Upper lobe of right lung (tissue), 1 donor: ENCODE measurements at regions not wholly inside any gene's neighbourhood (a gene's known extent, or its start where the extent isn't known, plus 50 kb on each side); places are given as distances from the start of the nearest gene placed in this dataset.

ENCODE experiments used
- ATAC-seq: fragments of 200-7000 bp; cut with Tn5 transposase; one replicate; pipeline ENCODE4 v1.9.1; 2020; ENCODE audit warnings: mild to moderate bottlenecking, moderate library complexity
- DNase-seq: peaks from one replicate; pipeline ENCODE4 v3.0.0-alpha.2; 2020
- H3K27ac ChIP-seq: fragments of 200-600 bp; one replicate; pipeline ENCODE4 v1.8.0; 2022
- H3K27me3 ChIP-seq: fragments of 200-600 bp; one replicate; pipeline ENCODE4 v1.8.0; 2022; ENCODE audit warnings: mild to moderate bottlenecking
- H3K36me3 ChIP-seq: fragments of 200-600 bp; one replicate; pipeline ENCODE4 v1.8.0; 2022
- H3K4me1 ChIP-seq: fragments of 200-600 bp; one replicate; pipeline ENCODE4 v1.8.0; 2022
- H3K4me3 ChIP-seq: fragments of 200-600 bp; one replicate; pipeline ENCODE4 v1.8.0; 2022; ENCODE audit warnings: mild to moderate bottlenecking
- H3K9me3 ChIP-seq: fragments of 200-600 bp; one replicate; pipeline ENCODE4 v1.8.0; 2022
- CTCF ChIP-seq: fragments of 200-600 bp; IDR thresholded peaks from one replicate; pipeline ENCODE4 v1.8.0; 2022; ENCODE audit warnings: antibody characterized with exemption
- intact Hi-C: fragments of 100-400 bp; cut with DNase I; formaldehyde crosslinking; loops from one replicate; pipeline ENCODE4 v1.11.0; 2022
- donor health status: DM: no; HTN: yes; CAD: no; lungs with severe emphysema.

GRCh38 chr6:12426121-12426520 is 136.0 kb downstream of the EDN1 start:
- ATAC-seq (no peak), DNase-seq (no peak)
- Histone ChIP-seq H3K27ac (no peak overlapping the region), H3K36me3 (no peaks in the 10 kb centered on the region), H3K4me3 (no peak overlapping the region), H3K4me1 (no peaks in the 10 kb centered on the region), H3K27me3 (no peaks in the 10 kb centered on the region), H3K9me3 (no peaks in the 10 kb centered on the region)
- TF ChIP-seq CTCF = no peak
- intact Hi-C loops = no loop called here

DNA sequence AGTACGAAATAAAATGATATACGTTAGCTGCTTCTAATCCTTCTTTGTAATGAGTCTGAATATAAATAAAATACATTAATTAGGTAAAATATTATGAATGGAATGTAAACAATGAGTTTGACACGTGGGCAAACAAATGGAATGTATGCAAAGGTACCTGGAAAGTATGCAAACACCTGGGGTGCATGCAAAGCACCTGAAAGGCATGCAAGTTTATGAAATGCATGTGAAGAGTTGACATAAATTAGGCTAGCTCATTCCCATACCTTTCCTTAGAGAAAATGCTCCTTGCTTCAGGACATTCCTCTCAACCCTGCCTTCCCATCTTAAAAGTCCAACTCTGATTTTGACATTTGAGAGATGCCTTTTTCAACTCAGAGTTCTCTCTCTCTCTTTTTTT is 140.9 kb downstream of the EDN1 start:
- intact Hi-C loops = no loop called here
- H3K4me3 ChIP-seq = no peak overlapping the region

DNA sequence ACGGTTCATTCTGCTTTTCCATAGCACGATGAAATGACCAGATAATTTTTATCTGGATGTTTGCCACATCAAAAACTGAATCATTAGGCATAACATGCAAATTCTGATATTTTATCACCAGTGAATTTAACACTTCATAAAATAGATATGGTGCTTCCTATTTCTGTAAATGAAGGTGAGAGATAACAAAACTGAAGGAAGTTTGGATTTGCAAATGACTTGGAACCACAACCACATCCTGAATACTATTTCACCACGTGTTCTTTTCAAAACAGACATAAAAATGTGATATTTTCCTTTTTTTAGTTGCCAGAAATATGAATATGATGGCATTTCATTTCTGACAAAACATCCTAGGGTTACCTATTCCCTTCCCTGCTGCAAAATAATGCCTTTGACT is 146.1 kb downstream of the EDN1 start:
- Histone ChIP-seq H3K27ac (no peak overlapping the region), H3K4me3 (no peak overlapping the region), H3K4me1 (no peaks in the 10 kb centered on the region), H3K9me3 (no peaks in the 10 kb centered on the region), H3K36me3 (no peaks in the 10 kb centered on the region), H3K27me3 (no peaks in the 10 kb centered on the region)
- no peak for TF ChIP-seq CTCF
- no peak for DNase-seq
- ATAC-seq = no peak
- intact Hi-C loops = no loop called here

More for the DNA sequence above, 140.9 kb downstream of the EDN1 start:
- no peaks in the 10 kb centered on the region for H3K36me3 ChIP-seq
- no peak for TF ChIP-seq CTCF
- H3K27ac ChIP-seq = no peak overlapping the region
- no peaks in the 10 kb centered on the region for H3K4me1 ChIP-seq
- ATAC-seq (no peak), DNase-seq (no peak)
- no peaks in the 10 kb centered on the region for H3K9me3 ChIP-seq
- H3K27me3 ChIP-seq = no peaks in the 10 kb centered on the region

DNA sequence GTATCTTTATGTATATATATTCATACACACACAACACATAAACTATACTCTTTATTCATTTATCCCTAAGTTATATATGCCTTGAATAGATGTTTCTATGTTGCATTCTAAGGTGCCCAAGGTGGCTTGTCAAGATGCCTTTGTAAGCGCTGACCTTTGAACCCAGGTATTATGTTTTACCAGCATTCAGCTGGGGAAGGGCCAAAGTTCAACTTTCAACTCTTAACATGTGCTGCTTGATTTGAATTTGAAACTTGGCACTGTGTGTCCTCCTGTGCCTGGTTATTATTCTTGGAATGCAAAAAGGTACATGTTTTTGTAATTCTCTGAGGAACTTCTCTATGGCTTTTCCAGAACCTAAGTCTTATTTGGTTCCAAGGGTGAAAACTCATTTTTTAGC is 146.5 kb downstream of the EDN1 start:
- Histone ChIP-seq H3K27me3 (no peaks in the 10 kb centered on the region), H3K4me1 (no peaks in the 10 kb centered on the region), H3K4me3 (no peak overlapping the region), H3K36me3 (no peaks in the 10 kb centered on the region), H3K27ac (no peak overlapping the region), H3K9me3 (no peaks in the 10 kb centered on the region)
- DNase-seq = no peak
- TF ChIP-seq CTCF = no peak
- ATAC-seq = no peak
- intact Hi-C loops = no loop called here

- no peak for TF ChIP-seq CTCF
- ATAC-seq (no peak), DNase-seq (no peak)
- H3K27me3 ChIP-seq = no peaks in the 10 kb centered on the region
- intact Hi-C loops = no loop called here
- no peaks in the 10 kb centered on the region for H3K4me1 ChIP-seq
- no peak overlapping the region for H3K4me3 ChIP-seq
- H3K27ac ChIP-seq = no peak overlapping the region
- H3K9me3 ChIP-seq = no peaks in the 10 kb centered on the region
- no peaks in the 10 kb centered on the region for H3K36me3 ChIP-seq
Observed at GRCh38 chr6:12439296-12439695, 149.1 kb downstream of the EDN1 start.

DNA sequence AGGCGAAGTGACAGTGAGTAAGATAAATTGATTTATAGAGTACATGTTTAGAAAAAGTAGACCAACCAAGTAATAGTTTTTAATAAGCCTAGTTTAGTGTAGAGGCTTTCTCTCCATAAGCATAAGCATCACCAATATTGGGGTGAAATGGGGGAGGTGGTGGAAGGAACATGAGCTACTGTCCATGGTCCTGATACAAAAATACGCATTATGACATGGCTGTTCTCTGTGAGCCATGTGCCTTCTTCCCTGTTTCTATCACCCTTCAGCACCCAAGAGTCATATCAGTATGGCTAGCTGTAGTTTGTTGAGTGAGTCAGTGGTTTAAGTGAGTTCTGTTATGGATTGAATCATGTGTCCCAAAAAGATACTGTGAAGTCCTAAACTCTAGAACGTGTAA is 150.8 kb downstream of the EDN1 start:
- Histone ChIP-seq H3K4me1 (no peaks in the 10 kb centered on the region), H3K9me3 (no peaks in the 10 kb centered on the region), H3K27ac (no peak overlapping the region), H3K36me3 (no peaks in the 10 kb centered on the region), H3K4me3 (no peak overlapping the region), H3K27me3 (no peaks in the 10 kb centered on the region)
- no peak for TF ChIP-seq CTCF
- ATAC-seq = no peak
- DNase-seq = no peak
- intact Hi-C loops = no loop called here
